Neural cell (in vitro differentiated cells): ENCODE measurements at regions not wholly inside any gene's neighbourhood (a gene's known extent, or its start where the extent isn't known, plus 50 kb on each side); places are given as distances from the start of the nearest gene placed in this dataset.

Experiments
- H2AFZ ChIP-seq: fragments of 200-600, 300-800 bp; sonication (generic), shearing (Covaris generic); 2 replicates; pipeline ENCODE4 v1.6.0; 2014; ENCODE audit warnings: low read depth, mild to moderate bottlenecking, antibody characterized with exemption, low read length, moderate library complexity
- H3F3A ChIP-seq: fragments of 200-600 bp; shearing (Covaris generic); 2 replicates; pipeline ENCODE4 v1.6.1; 2016; ENCODE audit warnings: mild to moderate bottlenecking, moderate library complexity, mixed read lengths, antibody characterized with exemption, low read length; ENCODE audit not compliant: insufficient read depth, poor library complexity, severe bottlenecking
- H3K27ac ChIP-seq: fragments of 200-600, 300-800 bp; sonication (generic), shearing (Covaris generic); 2 replicates; pipeline ENCODE4 v1.5.1; 2014; ENCODE audit warnings: mild to moderate bottlenecking, low read length, moderate library complexity
- H3K27me3 ChIP-seq: fragments of 300-800, 200-600 bp; sonication (generic), shearing (Covaris generic); 2 replicates; pipeline ENCODE4 v1.6.0; 2014; ENCODE audit warnings: mild to moderate bottlenecking, low read depth, low read length, moderate library complexity; ENCODE audit not compliant: insufficient read depth
- H3K36me3 ChIP-seq: fragments of 300-800, 200-600 bp; sonication (generic), shearing (Covaris generic); 2 replicates; pipeline ENCODE4 v1.5.1; 2014; ENCODE audit warnings: mild to moderate bottlenecking, antibody characterized with exemption, low read length, moderate library complexity; ENCODE audit not compliant: insufficient read depth
- H3K4me2 ChIP-seq: fragments of 300-800, 200-600 bp; sonication (generic), shearing (Covaris generic); 2 replicates; pipeline ENCODE4 v1.6.0; 2014; ENCODE audit warnings: mild to moderate bottlenecking, low read length
- H3K4me3 ChIP-seq: fragments of 300-800, 200-600 bp; sonication (generic), shearing (Covaris generic); 2 replicates; pipeline ENCODE4 v1.5.1; 2014; ENCODE audit warnings: mild to moderate bottlenecking, low read length, moderate library complexity
- H3K79me2 ChIP-seq: fragments of 200-600 bp; shearing (Covaris generic); replicated peaks from 2 replicates; pipeline ENCODE4 v1.6.0; 2014; ENCODE audit warnings: mild to moderate bottlenecking, low read length, moderate library complexity; ENCODE audit not compliant: insufficient read depth
- H3K9ac ChIP-seq: fragments of 300-800, 200-600 bp; sonication (generic), shearing (Covaris generic); 2 replicates; pipeline ENCODE4 v1.6.1; 2016; ENCODE audit warnings: mild to moderate bottlenecking, low read length, mixed read lengths
- H3K9me2 ChIP-seq: fragments of 200-600 bp; shearing (Covaris generic); 2 replicates; pipeline ENCODE4 v1.6.1; 2016; ENCODE audit warnings: mild to moderate bottlenecking, low read length, mixed read lengths; ENCODE audit not compliant: insufficient read depth
- H3K9me3 ChIP-seq: fragments of 200-600, 300-800 bp; sonication (generic), shearing (Covaris generic); 2 replicates; pipeline ENCODE4 v1.6.1; 2016; ENCODE audit warnings: mild to moderate bottlenecking, mixed run types, low read length, moderate library complexity, mixed read lengths
- H4K20me1 ChIP-seq: fragments of 200-600 bp; shearing (Covaris generic); 2 replicates; pipeline ENCODE4 v1.6.1; 2016; ENCODE audit warnings: mild to moderate bottlenecking, mixed run types; ENCODE audit not compliant: insufficient read depth
- EP300 ChIP-seq: fragments of 450-650 bp; conservative IDR thresholded peaks from 2 replicates; pipeline ENCODE4 v1.6.1; 2014; ENCODE audit warnings: antibody characterized with exemption, mild to moderate bottlenecking, moderate library complexity; ENCODE audit not compliant: poor library complexity, severe bottlenecking
- EZH2 ChIP-seq: fragments of 200-600, 300-800 bp; shearing (Covaris generic), sonication (generic); IDR thresholded peaks from 2 replicates; pipeline ENCODE4 v1.6.1; 2014; ENCODE audit warnings: antibody characterized with exemption, low read length, borderline replicate concordance, mild to moderate bottlenecking; ENCODE audit not compliant: insufficient read depth, poor library complexity, severe bottlenecking
- MXI1 ChIP-seq: fragments of 450-650 bp; conservative IDR thresholded peaks from 2 replicates; pipeline ENCODE4 v1.6.1; 2014; ENCODE audit warnings: antibody characterized with exemption, mild to moderate bottlenecking; ENCODE audit not compliant: poor library complexity, severe bottlenecking
- POLR2AphosphoS5 ChIP-seq: IDR thresholded peaks from 2 replicates; pipeline ENCODE4 v1.6.1; 2012
- RAD21 ChIP-seq: fragments of 450-650 bp; conservative IDR thresholded peaks from 2 replicates; pipeline ENCODE4 v1.6.1; 2014; ENCODE audit warnings: antibody characterized with exemption, mild to moderate bottlenecking, moderate library complexity
- SMC3 ChIP-seq: fragments of 450-650 bp; conservative IDR thresholded peaks from 2 replicates; pipeline ENCODE4 v1.6.1; 2014; ENCODE audit warnings: antibody characterized with exemption, mild to moderate bottlenecking, moderate library complexity; ENCODE audit not compliant: poor library complexity
- TAF1 ChIP-seq: IDR thresholded peaks from 2 replicates; pipeline ENCODE4 v1.6.1; 2012; ENCODE audit warnings: low read depth
- TF ChIP-seq, protein P1 (sequence below): fragments of 450-650 bp; IDR thresholded peaks from 2 replicates; pipeline ENCODE4 v1.5.1; 2014; ENCODE audit warnings: antibody characterized with exemption, mild to moderate bottlenecking, moderate library complexity; ENCODE audit not compliant: poor library complexity, severe bottlenecking
- TF ChIP-seq, protein P2 (sequence below): IDR thresholded peaks from 2 replicates; pipeline ENCODE4 v1.6.1; 2012; ENCODE audit warnings: borderline replicate concordance

DNA sequence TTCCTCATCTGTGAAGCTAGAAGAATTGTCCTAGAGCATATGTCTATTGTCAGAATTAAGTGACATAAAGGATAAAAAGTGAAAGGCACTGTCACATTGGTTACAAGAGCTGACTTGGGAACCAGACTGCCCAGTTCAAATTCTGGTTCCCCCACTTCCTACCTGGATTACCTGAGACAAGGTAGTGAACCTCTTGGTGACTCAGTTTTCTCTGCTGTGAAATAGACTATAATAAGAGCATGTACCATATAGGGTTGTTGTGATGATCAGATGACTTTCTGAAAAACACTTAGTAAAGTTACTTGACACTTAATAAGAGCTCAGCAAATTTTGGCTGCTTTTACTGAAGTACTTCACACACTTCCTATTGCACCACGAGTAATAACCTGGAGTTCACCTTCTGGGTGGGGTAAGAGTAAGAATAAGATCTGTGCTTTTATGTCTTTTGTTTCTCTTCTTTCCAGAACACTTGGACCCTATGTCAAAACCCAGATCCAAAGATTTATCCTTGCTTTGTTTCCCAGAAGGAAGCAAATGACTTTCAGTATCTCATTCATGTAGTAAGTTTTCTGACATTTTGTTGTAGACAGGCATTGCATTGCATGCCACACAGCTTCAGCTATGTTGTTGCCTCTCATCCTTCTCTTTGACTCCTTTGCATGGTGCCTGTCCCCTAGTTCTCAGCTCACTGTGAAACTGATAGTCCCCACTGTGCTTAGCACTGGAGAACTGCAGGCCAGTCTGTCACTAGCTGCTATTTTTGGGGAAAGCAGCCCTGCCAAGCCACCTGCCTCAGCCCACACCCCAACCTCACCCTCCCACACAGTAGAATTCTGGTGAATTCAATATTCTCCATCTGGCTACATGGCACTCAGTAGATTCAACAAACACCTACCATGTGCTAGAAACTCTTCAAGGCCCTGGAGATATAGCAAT lies 121.8 kb upstream of the POU2AF2 start:
- Histone ChIP-seq H3K27me3 (no peaks in the 10 kb centered on the region), H3K9ac (no peak overlapping the region), H3K27ac (no peak overlapping the region), H3K4me2 (no peak overlapping the region), H3K9me2 (no peaks in the 10 kb centered on the region), H2AFZ (no peak overlapping the region), H3K9me3 (no peaks in the 10 kb centered on the region), H3K36me3 (no peaks in the 10 kb centered on the region), H3K4me3 (no peak overlapping the region), H3F3A (no peaks in the 10 kb centered on the region), H4K20me1 (no peaks in the 10 kb centered on the region), H3K79me2 (no peaks in the 10 kb centered on the region)
- TF ChIP-seq TAF1 (no peak), EZH2 (no peak), POLR2AphosphoS5 (no peak), EP300 (no peak), SMC3 (no peak), MXI1 (no peak), RAD21 (no peak)
- TF ChIP-seq, protein P1, sequence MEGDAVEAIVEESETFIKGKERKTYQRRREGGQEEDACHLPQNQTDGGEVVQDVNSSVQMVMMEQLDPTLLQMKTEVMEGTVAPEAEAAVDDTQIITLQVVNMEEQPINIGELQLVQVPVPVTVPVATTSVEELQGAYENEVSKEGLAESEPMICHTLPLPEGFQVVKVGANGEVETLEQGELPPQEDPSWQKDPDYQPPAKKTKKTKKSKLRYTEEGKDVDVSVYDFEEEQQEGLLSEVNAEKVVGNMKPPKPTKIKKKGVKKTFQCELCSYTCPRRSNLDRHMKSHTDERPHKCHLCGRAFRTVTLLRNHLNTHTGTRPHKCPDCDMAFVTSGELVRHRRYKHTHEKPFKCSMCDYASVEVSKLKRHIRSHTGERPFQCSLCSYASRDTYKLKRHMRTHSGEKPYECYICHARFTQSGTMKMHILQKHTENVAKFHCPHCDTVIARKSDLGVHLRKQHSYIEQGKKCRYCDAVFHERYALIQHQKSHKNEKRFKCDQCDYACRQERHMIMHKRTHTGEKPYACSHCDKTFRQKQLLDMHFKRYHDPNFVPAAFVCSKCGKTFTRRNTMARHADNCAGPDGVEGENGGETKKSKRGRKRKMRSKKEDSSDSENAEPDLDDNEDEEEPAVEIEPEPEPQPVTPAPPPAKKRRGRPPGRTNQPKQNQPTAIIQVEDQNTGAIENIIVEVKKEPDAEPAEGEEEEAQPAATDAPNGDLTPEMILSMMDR: no peak
- TF ChIP-seq, protein P2, sequence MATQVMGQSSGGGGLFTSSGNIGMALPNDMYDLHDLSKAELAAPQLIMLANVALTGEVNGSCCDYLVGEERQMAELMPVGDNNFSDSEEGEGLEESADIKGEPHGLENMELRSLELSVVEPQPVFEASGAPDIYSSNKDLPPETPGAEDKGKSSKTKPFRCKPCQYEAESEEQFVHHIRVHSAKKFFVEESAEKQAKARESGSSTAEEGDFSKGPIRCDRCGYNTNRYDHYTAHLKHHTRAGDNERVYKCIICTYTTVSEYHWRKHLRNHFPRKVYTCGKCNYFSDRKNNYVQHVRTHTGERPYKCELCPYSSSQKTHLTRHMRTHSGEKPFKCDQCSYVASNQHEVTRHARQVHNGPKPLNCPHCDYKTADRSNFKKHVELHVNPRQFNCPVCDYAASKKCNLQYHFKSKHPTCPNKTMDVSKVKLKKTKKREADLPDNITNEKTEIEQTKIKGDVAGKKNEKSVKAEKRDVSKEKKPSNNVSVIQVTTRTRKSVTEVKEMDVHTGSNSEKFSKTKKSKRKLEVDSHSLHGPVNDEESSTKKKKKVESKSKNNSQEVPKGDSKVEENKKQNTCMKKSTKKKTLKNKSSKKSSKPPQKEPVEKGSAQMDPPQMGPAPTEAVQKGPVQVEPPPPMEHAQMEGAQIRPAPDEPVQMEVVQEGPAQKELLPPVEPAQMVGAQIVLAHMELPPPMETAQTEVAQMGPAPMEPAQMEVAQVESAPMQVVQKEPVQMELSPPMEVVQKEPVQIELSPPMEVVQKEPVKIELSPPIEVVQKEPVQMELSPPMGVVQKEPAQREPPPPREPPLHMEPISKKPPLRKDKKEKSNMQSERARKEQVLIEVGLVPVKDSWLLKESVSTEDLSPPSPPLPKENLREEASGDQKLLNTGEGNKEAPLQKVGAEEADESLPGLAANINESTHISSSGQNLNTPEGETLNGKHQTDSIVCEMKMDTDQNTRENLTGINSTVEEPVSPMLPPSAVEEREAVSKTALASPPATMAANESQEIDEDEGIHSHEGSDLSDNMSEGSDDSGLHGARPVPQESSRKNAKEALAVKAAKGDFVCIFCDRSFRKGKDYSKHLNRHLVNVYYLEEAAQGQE: no peak

DNA sequence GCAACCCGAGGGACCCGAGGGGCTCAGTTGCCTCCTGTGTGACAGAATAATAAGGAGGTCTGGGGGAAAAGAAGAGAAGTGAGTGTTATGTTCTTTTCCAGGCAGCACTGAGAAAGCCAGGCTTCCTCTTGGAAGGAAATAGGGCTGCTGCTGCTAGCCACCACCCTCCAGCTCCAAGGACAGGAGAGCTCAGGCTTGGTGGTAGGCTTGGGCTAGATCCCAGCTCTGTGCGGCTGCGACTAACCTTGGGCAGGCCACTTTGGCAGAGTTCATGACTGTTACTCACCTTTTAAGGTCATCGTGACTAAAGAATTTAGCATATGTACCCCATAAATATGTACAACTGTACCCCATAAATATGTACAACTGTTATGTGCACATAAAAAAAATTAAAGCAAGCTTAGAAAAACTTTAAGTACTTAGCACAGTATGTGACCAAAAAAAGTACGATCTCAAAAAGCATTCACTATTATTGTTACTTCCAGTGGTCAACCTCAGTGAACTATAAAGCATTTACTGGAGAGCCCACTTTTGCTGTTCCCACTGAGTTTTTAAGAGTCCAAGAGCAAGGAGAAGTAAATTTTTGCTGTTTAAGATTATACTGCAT lies 124.7 kb upstream of the POU2AF2 start:
- Histone ChIP-seq H3K27me3 (no peaks in the 10 kb centered on the region), H4K20me1 (no peaks in the 10 kb centered on the region), H3K79me2 (no peaks in the 10 kb centered on the region), H3K9me3 (no peaks in the 10 kb centered on the region), H3K27ac (no peak overlapping the region), H2AFZ (no peak overlapping the region), H3K9me2 (no peaks in the 10 kb centered on the region), H3K36me3 (no peaks in the 10 kb centered on the region), H3K9ac (no peak overlapping the region), H3K4me2 (no peak overlapping the region), H3F3A (no peaks in the 10 kb centered on the region), H3K4me3 (no peak overlapping the region)
- TF ChIP-seq POLR2AphosphoS5 (no peak), TAF1 (no peak), RAD21 (no peak), EP300 (no peak)
- TF ChIP-seq, protein P1: no peak
